ENCODE measurements at regions not wholly inside any gene's neighbourhood (a gene's known extent, or its start where the extent isn't known, plus 50 kb on each side); places are given as distances from the start of the nearest gene placed in this dataset.

GRCh38 chr5:124877501-124878146 is 131.2 kb upstream of the ZNF608 start:
- H3K4me3 ChIP-seq, result no peak overlapping the region
- no peaks in the 10 kb centered on the region for H3K27me3 ChIP-seq (ENCODE audit: low read depth)
- no peak for DNase-seq
- H3K9me3 ChIP-seq, result no peaks in the 10 kb centered on the region
- no peak for ATAC-seq
- H3K4me1 ChIP-seq, result no peaks in the 10 kb centered on the region
- intact Hi-C loops (cut with DNase I), result no loop called here
- TF ChIP-seq, protein P1, sequence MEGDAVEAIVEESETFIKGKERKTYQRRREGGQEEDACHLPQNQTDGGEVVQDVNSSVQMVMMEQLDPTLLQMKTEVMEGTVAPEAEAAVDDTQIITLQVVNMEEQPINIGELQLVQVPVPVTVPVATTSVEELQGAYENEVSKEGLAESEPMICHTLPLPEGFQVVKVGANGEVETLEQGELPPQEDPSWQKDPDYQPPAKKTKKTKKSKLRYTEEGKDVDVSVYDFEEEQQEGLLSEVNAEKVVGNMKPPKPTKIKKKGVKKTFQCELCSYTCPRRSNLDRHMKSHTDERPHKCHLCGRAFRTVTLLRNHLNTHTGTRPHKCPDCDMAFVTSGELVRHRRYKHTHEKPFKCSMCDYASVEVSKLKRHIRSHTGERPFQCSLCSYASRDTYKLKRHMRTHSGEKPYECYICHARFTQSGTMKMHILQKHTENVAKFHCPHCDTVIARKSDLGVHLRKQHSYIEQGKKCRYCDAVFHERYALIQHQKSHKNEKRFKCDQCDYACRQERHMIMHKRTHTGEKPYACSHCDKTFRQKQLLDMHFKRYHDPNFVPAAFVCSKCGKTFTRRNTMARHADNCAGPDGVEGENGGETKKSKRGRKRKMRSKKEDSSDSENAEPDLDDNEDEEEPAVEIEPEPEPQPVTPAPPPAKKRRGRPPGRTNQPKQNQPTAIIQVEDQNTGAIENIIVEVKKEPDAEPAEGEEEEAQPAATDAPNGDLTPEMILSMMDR (IDR thresholded peaks at IDR 0.05), result no peak
- H3K36me3 ChIP-seq, result no peaks in the 10 kb centered on the region
- no peak overlapping the region for H3K27ac ChIP-seq

GRCh38 chr5:124878583-124879342 is 132.3 kb upstream of the ZNF608 start:
- ATAC-seq, result no peak
- H3K36me3 ChIP-seq, result no peaks in the 10 kb centered on the region
- H3K9me3 ChIP-seq, result no peaks in the 10 kb centered on the region
- no peak overlapping the region for H3K27ac ChIP-seq
- no peaks in the 10 kb centered on the region for H3K4me1 ChIP-seq
- no peak overlapping the region for H3K4me3 ChIP-seq
- no peak for DNase-seq
- intact Hi-C loops (cut with DNase I), result no loop called here
- TF ChIP-seq, protein P1 (IDR thresholded peaks at IDR 0.05), result no peak
- no peaks in the 10 kb centered on the region for H3K27me3 ChIP-seq (ENCODE audit: low read depth)

DNA sequence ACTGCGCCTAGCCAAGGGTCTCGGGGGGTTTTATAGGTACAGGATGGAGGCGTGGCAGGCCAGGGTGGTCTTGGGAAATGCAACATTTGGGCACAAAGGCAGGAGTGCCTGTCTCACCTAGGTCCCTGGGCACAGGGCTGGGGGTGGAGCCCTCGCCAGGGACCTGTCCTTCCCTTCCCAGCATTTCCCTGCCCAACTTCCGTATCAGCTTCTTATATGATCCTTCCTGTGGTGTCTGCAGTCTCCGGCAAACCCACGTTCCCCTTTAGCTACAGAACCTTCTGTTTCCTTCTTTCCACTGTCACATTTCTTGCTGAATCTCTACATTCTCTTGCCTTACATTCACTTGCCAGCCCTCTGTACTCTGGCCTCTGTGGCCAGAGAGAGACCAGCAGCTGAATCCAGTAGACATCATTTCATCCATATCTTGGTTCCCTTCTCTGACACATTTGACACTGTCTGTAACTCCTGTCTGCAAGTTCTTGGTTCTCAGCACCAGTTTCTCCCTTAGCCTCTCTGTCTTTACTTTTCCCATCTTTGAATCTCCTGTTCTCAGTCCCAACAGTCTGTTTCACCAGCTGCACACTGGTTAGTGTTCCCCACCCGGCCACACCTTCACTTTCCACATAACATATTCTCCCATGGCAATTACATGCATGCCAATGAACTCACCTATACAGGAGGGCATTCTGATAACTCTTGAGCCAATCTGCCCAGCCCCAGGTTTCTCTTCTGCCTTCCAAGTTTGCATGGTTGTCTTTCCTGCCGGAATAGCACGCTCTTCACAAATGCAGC is 134.7 kb upstream of the ZNF608 start:
- ATAC-seq (no peak), DNase-seq (no peak)
- H3K27me3 ChIP-seq (ENCODE audit: low read depth), result no peaks in the 10 kb centered on the region
- no peaks in the 10 kb centered on the region for H3K9me3 ChIP-seq
- no peaks in the 10 kb centered on the region for H3K36me3 ChIP-seq
- TF ChIP-seq, protein P1 (IDR thresholded peaks at IDR 0.05), result no peak
- intact Hi-C loops (cut with DNase I), result no loop called here
- no peak overlapping the region for H3K27ac ChIP-seq
- H3K4me1 ChIP-seq, result no peaks in the 10 kb centered on the region
- no peak overlapping the region for H3K4me3 ChIP-seq

DNA sequence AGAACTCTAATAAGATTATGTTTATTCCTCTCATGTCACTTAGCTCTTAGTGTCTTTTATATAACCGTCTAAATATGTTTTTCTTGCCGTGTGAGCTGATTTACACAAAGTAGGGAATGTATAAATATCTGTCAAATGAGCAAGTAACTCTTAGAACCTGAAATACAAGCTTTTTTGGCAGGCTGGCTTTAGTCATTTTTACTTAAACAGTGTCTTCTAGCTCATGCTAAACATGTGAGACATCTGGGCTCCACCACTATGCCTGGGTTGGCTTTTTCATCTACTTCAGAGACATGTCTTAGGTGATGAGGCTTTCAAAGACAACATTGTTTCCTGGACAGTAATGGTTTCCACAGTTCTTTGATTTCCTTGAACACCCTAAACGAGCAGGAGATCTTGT is 137.2 kb upstream of the ZNF608 start:
- H3K36me3 ChIP-seq, result no peaks in the 10 kb centered on the region
- ATAC-seq, result no peak
- no peak overlapping the region for H3K27ac ChIP-seq
- no peaks in the 10 kb centered on the region for H3K9me3 ChIP-seq
- H3K27me3 ChIP-seq (ENCODE audit: low read depth), result no peaks in the 10 kb centered on the region
- peaks cover 13% of the 10 kb centered on the region for H3K4me1 ChIP-seq
- DNase-seq, result no peak
- TF ChIP-seq, protein P1 (IDR thresholded peaks at IDR 0.05), result no peak
- intact Hi-C loops (cut with DNase I), result no loop called here
- no peak overlapping the region for H3K4me3 ChIP-seq

DNA sequence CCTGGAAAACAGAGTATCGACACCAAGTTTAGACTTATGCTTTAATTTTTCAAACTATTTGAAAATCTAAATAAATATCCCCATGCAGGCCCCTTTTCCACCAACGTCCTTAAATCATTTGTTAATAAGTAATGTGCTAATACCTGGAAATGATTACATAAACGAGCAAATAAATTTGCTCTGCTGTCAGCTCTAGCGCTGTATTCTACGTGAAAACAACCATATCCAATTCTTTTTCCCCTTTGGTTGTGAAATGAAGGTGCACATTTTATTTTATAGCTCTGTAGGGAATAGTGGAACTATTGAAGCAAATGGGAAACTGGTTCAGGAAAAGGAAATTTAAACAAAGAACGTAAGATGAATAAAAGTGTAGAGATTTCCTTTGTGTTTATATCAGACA is 137.7 kb upstream of the ZNF608 start:
- intact Hi-C loops (cut with DNase I), result no loop called here
- Histone ChIP-seq H3K27ac (no peak overlapping the region), H3K4me1 (peaks cover 17% of the 10 kb centered on the region), H3K4me3 (no peak overlapping the region), H3K36me3 (no peaks in the 10 kb centered on the region), H3K9me3 (no peaks in the 10 kb centered on the region), H3K27me3 (ENCODE audit: low read depth) (no peaks in the 10 kb centered on the region)
- ATAC-seq (no peak), DNase-seq (no peak)
- TF ChIP-seq, protein P1 (IDR thresholded peaks at IDR 0.05), result no peak
